Left ventricle myocardium inferior (tissue), 1 donor: ENCODE measurements at regions not wholly inside any gene's neighbourhood (a gene's known extent, or its start where the extent isn't known, plus 50 kb on each side); places are given as distances from the start of the nearest gene placed in this dataset.
"Not testable (repeated sequence)": the region's sequence is repeated elsewhere in the genome, so short reads cannot be mapped to it uniquely, and the experiment has no call there.

Experiments used
- DNase-seq: peaks from one replicate; pipeline ENCODE4 v3.0.0-alpha.2; 2020
- H3K27ac ChIP-seq: fragments of 200-600 bp; replicated peaks from 2 replicates; pipeline ENCODE4 v1.8.0; 2021
- H3K27me3 ChIP-seq: fragments of 200-600 bp; 2 replicates; pipeline ENCODE4 v1.8.0; 2021; ENCODE audit warnings: low read depth
- H3K36me3 ChIP-seq: fragments of 200-600 bp; 2 replicates; pipeline ENCODE4 v1.8.0; 2021
- H3K4me1 ChIP-seq: fragments of 200-600 bp; 2 replicates; pipeline ENCODE4 v1.8.0; 2021
- H3K4me3 ChIP-seq: fragments of 200-600 bp; 2 replicates; pipeline ENCODE4 v1.8.0; 2021; ENCODE audit warnings: mild to moderate bottlenecking, moderate library complexity
- H3K9me3 ChIP-seq: fragments of 200-600 bp; replicated peaks from 2 replicates; pipeline ENCODE4 v1.8.0; 2021
- intact Hi-C: fragments of 100-400 bp; cut with micrococcal nuclease; formaldehyde crosslinking; loops from one replicate; pipeline ENCODE4 v1.11.0; 2022
- TF ChIP-seq, protein P1 (sequence below): fragments of 200-600 bp; IDR thresholded peaks from 2 replicates; pipeline ENCODE4 v1.8.0; 2021; ENCODE audit warnings: antibody characterized with exemption, mild to moderate bottlenecking, borderline replicate concordance
- donor health status: DM: no; HTN: yes; CAD: no; lungs with severe emphysema.

DNA sequence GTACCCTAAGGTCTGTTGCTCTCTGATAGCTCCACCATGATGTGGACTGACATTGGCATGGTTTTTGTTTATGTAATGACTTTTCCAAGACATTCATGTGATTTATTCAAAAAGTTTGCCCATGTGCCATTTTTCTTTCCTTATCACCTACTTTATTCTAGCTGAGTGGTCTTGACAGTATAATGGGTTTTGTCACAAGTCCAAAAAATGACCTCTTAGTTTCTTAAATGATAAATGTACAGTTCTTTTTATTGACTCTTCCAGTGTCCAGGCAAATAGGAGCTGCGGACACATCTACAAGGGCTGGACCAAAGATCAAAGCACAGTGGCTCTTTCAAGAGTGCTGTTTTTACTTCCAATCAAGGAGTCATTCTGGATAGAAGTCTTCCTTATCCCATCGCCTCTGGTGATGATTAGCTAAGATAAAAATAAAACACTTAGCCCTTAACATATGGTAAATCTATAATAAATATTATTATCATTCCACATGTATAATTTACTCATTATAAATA lies 141.4 kb downstream of the MMUT start:
- no peaks in the 10 kb centered on the region for H3K27me3 ChIP-seq
- no peak overlapping the region for H3K4me3 ChIP-seq
- TF ChIP-seq, protein P1, sequence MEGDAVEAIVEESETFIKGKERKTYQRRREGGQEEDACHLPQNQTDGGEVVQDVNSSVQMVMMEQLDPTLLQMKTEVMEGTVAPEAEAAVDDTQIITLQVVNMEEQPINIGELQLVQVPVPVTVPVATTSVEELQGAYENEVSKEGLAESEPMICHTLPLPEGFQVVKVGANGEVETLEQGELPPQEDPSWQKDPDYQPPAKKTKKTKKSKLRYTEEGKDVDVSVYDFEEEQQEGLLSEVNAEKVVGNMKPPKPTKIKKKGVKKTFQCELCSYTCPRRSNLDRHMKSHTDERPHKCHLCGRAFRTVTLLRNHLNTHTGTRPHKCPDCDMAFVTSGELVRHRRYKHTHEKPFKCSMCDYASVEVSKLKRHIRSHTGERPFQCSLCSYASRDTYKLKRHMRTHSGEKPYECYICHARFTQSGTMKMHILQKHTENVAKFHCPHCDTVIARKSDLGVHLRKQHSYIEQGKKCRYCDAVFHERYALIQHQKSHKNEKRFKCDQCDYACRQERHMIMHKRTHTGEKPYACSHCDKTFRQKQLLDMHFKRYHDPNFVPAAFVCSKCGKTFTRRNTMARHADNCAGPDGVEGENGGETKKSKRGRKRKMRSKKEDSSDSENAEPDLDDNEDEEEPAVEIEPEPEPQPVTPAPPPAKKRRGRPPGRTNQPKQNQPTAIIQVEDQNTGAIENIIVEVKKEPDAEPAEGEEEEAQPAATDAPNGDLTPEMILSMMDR, result no peak
- H3K27ac ChIP-seq, result no peak overlapping the region
- peaks cover 11% of the 10 kb centered on the region for H3K9me3 ChIP-seq
- no peak for DNase-seq
- intact Hi-C loops, result no loop called here
- peaks cover 6% of the 10 kb centered on the region for H3K4me1 ChIP-seq
- no peaks in the 10 kb centered on the region for H3K36me3 ChIP-seq

DNA sequence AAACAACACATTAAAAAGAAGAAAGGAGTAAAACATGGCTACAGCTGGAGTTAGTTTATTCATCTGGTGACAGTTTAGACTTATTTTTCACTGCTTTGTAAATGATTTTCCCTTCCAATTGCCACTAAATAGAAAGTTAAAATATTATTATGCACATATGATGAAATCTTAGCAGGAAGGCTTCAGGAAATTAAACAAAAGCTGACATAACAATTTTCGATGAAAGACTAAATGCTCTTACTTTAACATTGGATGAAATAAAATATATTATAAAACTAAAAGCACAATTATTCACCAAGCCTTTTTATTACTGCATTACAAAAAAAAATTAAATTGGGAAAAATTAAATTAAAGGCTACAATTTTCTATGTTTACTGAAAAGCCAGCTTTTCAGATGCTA lies 158.0 kb downstream of the MMUT start:
- H3K4me3 ChIP-seq, result no peak overlapping the region
- H3K4me1 ChIP-seq, result no peaks in the 10 kb centered on the region
- no peak for DNase-seq
- H3K27me3 ChIP-seq, result no peaks in the 10 kb centered on the region
- no peaks in the 10 kb centered on the region for H3K36me3 ChIP-seq
- intact Hi-C loops, result no loop called here
- no peaks in the 10 kb centered on the region for H3K9me3 ChIP-seq
- H3K27ac ChIP-seq, result no peak overlapping the region
- TF ChIP-seq, protein P1, result no peak

DNA sequence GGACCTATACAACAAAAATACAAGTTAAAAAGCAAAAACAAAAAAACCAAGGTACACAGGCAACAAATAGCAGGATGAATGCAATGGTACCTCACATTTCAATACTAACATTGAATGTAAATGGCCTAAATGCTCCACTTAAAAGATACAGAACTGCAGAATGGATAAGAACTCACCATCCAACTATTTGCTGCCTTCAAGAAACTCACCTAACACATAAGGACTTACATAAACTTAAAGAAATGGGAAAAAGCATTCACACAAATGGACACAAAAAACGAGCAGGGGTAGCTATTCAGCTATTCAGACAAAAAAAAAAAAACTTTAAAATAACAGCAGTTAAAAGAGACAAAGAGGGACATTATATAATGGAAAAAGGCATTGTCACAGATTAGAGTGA lies 158.7 kb downstream of the MMUT start:
- H3K9me3 ChIP-seq, intact Hi-C loops, H3K27ac ChIP-seq, H3K4me1 ChIP-seq, H3K36me3 ChIP-seq, H3K4me3 ChIP-seq, DNase-seq, H3K27me3 ChIP-seq: not testable (repeated sequence)

DNA sequence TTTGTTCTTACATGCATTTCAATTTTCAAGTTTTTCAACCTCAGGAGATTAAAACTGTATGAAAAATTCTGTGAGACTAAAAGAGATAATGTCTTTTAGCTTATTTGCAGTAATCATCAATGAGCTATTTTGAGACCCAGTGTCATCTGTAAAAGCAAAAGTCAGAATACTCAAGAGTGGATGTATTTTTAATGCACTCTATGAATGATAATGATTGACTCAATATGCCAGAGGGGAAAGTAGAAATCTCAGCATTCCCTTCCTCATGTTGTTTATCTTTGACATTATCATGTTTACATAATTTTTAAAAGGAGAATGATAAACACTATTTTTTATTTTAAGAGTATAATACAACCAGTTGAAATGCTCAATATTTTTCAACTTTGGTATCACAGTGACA lies 162.1 kb downstream of the MMUT start:
- H3K4me3 ChIP-seq, result no peak overlapping the region
- DNase-seq, result no peak
- H3K36me3 ChIP-seq, result no peaks in the 10 kb centered on the region
- no peaks in the 10 kb centered on the region for H3K4me1 ChIP-seq
- TF ChIP-seq, protein P1, result no peak
- no peaks in the 10 kb centered on the region for H3K27me3 ChIP-seq
- H3K9me3 ChIP-seq, result no peaks in the 10 kb centered on the region
- intact Hi-C loops, result no loop called here
- H3K27ac ChIP-seq, result no peak overlapping the region

DNA sequence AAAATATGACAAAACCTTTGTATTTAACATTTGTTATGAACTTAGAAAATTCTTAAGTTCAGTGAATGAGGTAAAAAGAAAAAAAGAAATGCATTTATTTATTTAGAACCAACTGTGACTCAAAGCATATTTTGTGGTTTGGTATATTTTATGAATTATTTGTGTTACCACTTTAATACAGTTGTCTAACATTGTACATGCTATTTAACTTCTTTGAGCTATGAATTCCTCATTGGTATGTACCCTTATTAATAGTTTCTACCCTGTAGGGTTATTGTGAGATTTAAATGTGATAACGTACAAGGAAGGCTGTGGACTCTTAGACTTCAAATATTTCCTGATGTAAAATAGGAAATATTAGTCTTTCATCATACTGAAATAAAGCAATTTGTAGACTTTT lies 162.6 kb downstream of the MMUT start:
- Histone ChIP-seq H3K36me3 (no peaks in the 10 kb centered on the region), H3K27me3 (no peaks in the 10 kb centered on the region), H3K9me3 (no peaks in the 10 kb centered on the region), H3K27ac (no peak overlapping the region), H3K4me3 (no peak overlapping the region), H3K4me1 (no peaks in the 10 kb centered on the region)
- no peak for DNase-seq
- intact Hi-C loops, result no loop called here
- TF ChIP-seq, protein P1, result no peak

DNA sequence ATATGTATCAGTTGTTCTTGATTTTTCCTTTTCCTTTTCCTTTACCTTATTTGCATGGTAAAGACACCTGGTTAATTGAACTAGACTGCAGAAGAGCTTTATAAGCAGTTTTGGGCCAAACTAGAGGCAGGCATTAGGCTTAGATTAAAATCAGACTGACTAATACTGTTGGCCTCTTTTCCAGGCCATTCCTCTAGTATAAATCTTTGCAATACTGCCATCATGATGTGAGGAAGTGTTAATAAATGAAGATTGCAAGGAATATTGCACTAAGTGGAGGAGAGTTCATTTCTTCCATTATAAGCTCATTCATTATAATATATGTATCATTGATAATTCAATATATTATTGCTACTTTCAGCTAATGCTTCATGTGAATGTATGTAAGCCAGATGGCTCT lies 163.8 kb downstream of the MMUT start:
- TF ChIP-seq, protein P1, result no peak
- intact Hi-C loops, result no loop called here
- DNase-seq, result no peak

More for the DNA sequence above, 163.8 kb downstream of the MMUT start:
- H3K4me3 ChIP-seq, result no peak overlapping the region
- H3K4me1 ChIP-seq, result no peaks in the 10 kb centered on the region
- H3K36me3 ChIP-seq, result no peaks in the 10 kb centered on the region
- H3K9me3 ChIP-seq, result no peaks in the 10 kb centered on the region
- no peak overlapping the region for H3K27ac ChIP-seq
- H3K27me3 ChIP-seq, result no peaks in the 10 kb centered on the region
